Stomach (tissue), 8 donors: ENCODE measurements at regions not wholly inside any gene's neighbourhood (a gene's known extent, or its start where the extent isn't known, plus 50 kb on each side); places are given as distances from the start of the nearest gene placed in this dataset.

ENCODE experiments used
- DNase-seq, 2 donors: peaks; one replicate each; pipeline versions ENCODE4 v3.0.0 to v3.0.0-alpha.2; 2013 to 2019
- H3K27ac ChIP-seq, 5 donors: fragments of 200-600 bp in 4 of 5; sonication (generic) in 4 of 5; one replicate each; pipeline ENCODE4 v1.5.1; 2013 to 2019; ENCODE audit warnings: mild to moderate bottlenecking in 1 of 5, moderate library complexity in 1 of 5
- H3K27me3 ChIP-seq, 3 donors: fragments of 200-600 bp; sonication (generic); one replicate each; pipeline ENCODE4 v1.5.1; 2017 to 2019; ENCODE audit warnings: mixed run types in 1 of 3
- H3K36me3 ChIP-seq, 4 donors: fragments of 200-600 bp; sonication (generic); 1 replicate in 3 of 4; 2 replicates in 1 of 4; pipeline ENCODE4 v1.5.1; 2016 to 2019
- H3K4me1 ChIP-seq, 4 donors: fragments of 200-600 bp; sonication (generic); one replicate each; pipeline ENCODE4 v1.5.1; 2016 to 2019
- H3K4me3 ChIP-seq, 4 donors: fragments of 200-600 bp; sonication (generic) in 3 of 4; one replicate each; pipeline ENCODE4 v1.5.1; 2016 to 2019; ENCODE audit warnings: mild to moderate bottlenecking in 1 of 4
- H3K9me3 ChIP-seq, 4 donors: fragments of 200-600 bp; sonication (generic); one replicate each; pipeline ENCODE4 v1.5.1; 2016 to 2019
- EP300 ChIP-seq: sonication (generic); formaldehyde crosslinking; IDR thresholded peaks from one replicate; pipeline ENCODE4 v1.6.1; 2017; ENCODE audit warnings: antibody characterized with exemption
- POLR2A ChIP-seq, 4 donors: fragments of 450-650 bp; IDR thresholded peaks; one replicate each; pipeline ENCODE4 v1.6.1; 2016; ENCODE audit warnings: antibody characterized with exemption in 4 of 4, control low read depth in 2 of 4, mild to moderate bottlenecking in 1 of 4, moderate library complexity in 1 of 4
- POLR2AphosphoS5 ChIP-seq, 3 donors: sonication (generic); formaldehyde crosslinking; IDR thresholded peaks; one replicate each; pipeline ENCODE4 v1.6.1; 2016; ENCODE audit warnings: antibody characterized with exemption in 3 of 3
- WGBS, 5 donors: extraction: QIAGEN DNeasy Blood & Tissue Kit in 3 of 5; methylation state at CpG; one replicate each; pipeline versions ENCODE4 v1.1.5 to v1.1.7; 2013 to 2018; 5-methylcytosine and 5-hydroxymethylcytosine counted together
- intact Hi-C: fragments of 100-400 bp; cut with DNase I; formaldehyde crosslinking; loops from one replicate; pipeline ENCODE4 v1.15.1; 2023; ENCODE audit warnings: low total_unique reads
- TF ChIP-seq, protein P1 (sequence below), 7 experiments: fragments of 450-650 bp in 4 of 7; fragments of 200-600 bp in 3 of 7; sonication (generic) in 3 of 7; IDR thresholded peaks; one replicate each; pipeline ENCODE4 v1.5.1; 2016 to 2019; ENCODE audit warnings: antibody characterized with exemption in 7 of 7, control low read depth in 2 of 7, mild to moderate bottlenecking in 1 of 7
- donor health status: healthy with polysubstance abuse.
- donor health status: Bipolar disorder and iron deficiency.
- donor health status: healthy.

DNA sequence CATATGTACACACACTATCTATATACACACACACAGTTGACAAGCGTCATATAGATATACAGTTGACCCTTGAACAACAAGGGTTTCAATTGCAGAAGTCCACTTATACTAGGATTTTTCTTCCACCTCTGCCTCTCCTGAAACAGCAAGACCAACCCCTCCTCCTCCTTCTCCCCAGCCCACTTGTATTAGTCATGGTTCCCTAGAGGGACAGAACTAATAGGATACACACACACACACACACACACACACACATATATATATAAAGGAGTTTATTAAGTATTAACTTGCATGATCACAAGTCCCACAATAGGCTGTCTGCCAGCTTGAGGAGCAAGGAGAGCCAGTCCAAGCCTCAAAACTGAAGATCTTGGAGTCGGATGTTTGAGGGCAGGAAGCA, 92.9 kb downstream of the DHCR7 start:
- Histone ChIP-seq H3K4me1 (no peaks in the 10 kb centered on the region), H3K9me3 (no peaks in the 10 kb centered on the region), H3K27ac (no peak overlapping the region), H3K27me3 (peaks cover 0 to 4% (median 0%) of the 10 kb centered on the region in 3 donors), H3K36me3 (no peaks in the 10 kb centered on the region), H3K4me3 (no peak overlapping the region)
- no peak for DNase-seq
- intact Hi-C loops: no loop called here
- no peak for TF ChIP-seq POLR2A (IDR thresholded peaks at IDR 0.05)
- TF ChIP-seq EP300: no peak
- TF ChIP-seq POLR2AphosphoS5 (IDR thresholded peaks at IDR 0.05): no peak
- TF ChIP-seq, protein P1, sequence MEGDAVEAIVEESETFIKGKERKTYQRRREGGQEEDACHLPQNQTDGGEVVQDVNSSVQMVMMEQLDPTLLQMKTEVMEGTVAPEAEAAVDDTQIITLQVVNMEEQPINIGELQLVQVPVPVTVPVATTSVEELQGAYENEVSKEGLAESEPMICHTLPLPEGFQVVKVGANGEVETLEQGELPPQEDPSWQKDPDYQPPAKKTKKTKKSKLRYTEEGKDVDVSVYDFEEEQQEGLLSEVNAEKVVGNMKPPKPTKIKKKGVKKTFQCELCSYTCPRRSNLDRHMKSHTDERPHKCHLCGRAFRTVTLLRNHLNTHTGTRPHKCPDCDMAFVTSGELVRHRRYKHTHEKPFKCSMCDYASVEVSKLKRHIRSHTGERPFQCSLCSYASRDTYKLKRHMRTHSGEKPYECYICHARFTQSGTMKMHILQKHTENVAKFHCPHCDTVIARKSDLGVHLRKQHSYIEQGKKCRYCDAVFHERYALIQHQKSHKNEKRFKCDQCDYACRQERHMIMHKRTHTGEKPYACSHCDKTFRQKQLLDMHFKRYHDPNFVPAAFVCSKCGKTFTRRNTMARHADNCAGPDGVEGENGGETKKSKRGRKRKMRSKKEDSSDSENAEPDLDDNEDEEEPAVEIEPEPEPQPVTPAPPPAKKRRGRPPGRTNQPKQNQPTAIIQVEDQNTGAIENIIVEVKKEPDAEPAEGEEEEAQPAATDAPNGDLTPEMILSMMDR (IDR thresholded peaks at IDR 0.05): no peak
- 61 to 90% (median 77%) methylated on average over 2 of the region's 2 CpGs for WGBS, 5 donors

DNA sequence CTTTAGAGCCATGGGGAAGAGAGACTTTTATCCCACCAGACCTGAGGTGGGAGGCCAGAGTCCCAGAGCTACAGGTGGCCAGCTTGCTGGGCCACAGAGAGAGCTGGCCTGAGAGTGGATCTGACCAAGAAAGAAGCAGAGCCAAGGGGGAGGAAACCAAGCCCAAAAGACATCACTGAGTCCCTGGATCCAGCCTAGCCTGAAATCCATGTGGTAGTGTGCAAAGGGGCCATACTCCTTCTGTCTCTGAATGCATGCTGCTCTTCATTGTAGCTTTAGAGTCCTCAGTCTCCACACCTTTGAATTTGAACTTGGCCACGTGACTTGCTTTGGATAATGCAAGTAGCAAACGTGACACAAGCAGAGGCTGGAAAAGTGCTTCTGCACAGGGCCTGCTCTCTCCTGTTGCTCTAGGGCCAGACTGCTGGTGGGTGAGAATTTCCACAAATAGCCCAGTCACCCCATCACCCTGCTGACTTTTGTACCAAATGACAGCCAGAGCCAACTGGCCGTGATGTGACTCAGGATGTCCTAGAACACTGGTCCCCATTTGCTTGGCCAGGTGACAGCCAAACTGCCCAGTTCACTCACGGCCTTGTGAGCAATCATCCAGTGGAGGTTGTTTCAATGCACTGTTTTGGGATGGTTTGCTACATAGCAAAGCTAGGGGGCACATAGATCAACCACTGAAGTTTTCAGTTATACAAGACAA, 93.6 kb downstream of the DHCR7 start:
- WGBS, 5 donors: 82 to 91% (median 85%) methylated on average over 4 of the region's 4 CpGs
- Histone ChIP-seq H3K4me3 (no peak overlapping the region), H3K27me3 (peaks cover 0 to 8% (median 0%) of the 10 kb centered on the region in 3 donors), H3K4me1 (no peaks in the 10 kb centered on the region), H3K27ac (no peak overlapping the region), H3K36me3 (no peaks in the 10 kb centered on the region), H3K9me3 (no peaks in the 10 kb centered on the region)
- no peak for DNase-seq
- no peak for TF ChIP-seq POLR2A (IDR thresholded peaks at IDR 0.05)
- TF ChIP-seq, protein P1 (IDR thresholded peaks at IDR 0.05): no peak
- no peak for TF ChIP-seq EP300
- TF ChIP-seq POLR2AphosphoS5 (IDR thresholded peaks at IDR 0.05): no peak
- intact Hi-C loops: no loop called here

DNA sequence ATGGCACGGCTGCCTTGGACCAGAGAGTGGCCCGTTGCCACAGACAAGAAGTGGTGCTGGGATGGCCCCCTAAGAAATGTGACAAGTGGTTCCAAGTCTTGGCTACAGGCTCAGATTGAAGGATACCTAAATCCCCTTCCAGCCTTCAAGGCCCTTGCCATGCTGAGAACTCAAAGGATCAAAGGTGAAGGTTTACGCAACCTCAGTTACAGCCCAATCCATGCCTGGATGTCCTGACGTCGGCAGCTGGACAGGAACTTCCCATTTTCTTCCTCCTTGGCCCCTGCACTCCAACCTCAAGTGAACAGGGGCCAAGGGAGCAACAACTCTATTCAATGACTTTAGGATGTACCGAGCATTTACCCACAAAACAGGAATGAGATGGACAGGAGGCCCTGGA, 95.4 kb downstream of the DHCR7 start:
- Histone ChIP-seq H3K4me3 (no peak overlapping the region), H3K27me3 (peaks cover 0 to 15% (median 0%) of the 10 kb centered on the region in 3 donors), H3K27ac (no peak overlapping the region), H3K9me3 (no peaks in the 10 kb centered on the region), H3K36me3 (no peaks in the 10 kb centered on the region), H3K4me1 (no peaks in the 10 kb centered on the region)
- DNase-seq: no peak
- intact Hi-C loops: no loop called here
- TF ChIP-seq POLR2A (IDR thresholded peaks at IDR 0.05) (no peak), EP300 (no peak), POLR2AphosphoS5 (IDR thresholded peaks at IDR 0.05) (no peak)
- TF ChIP-seq, protein P1 (IDR thresholded peaks at IDR 0.05): no peak
- 77 to 88% (median 86%) methylated on average over 6 of the region's 6 CpGs for WGBS, 5 donors

DNA sequence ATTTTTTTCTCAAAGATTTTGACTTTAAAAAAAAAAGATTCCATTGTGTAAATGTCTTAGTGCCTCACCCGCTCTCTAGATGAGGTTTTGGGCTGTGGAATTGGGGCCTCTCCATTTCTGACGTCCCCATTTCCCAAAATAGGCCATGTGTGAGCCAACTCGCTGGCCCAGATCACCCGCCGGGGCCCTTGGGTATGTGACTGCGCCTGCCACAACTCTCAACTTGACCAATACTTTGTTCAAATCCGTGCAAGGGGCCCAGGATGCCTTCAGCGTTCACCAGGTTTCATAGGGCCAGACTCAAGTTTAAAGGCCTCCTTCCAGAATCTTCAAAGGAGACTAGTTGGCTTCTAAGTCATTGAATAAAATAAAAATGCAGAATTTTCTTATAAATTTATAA, 96.0 kb downstream of the DHCR7 start:
- TF ChIP-seq POLR2AphosphoS5 (IDR thresholded peaks at IDR 0.05): no peak
- no peaks in the 10 kb centered on the region for H3K9me3 ChIP-seq
- DNase-seq: no peak
- peaks cover 0 to 15% (median 0%) of the 10 kb centered on the region in 3 donors for H3K27me3 ChIP-seq
- intact Hi-C loops: no loop called here
- no peaks in the 10 kb centered on the region for H3K36me3 ChIP-seq
- H3K4me3 ChIP-seq: no peak overlapping the region
- no peak overlapping the region for H3K27ac ChIP-seq
- 78 to 91% (median 87%) methylated on average over 8 of the region's 8 CpGs for WGBS, 5 donors
- no peaks in the 10 kb centered on the region for H3K4me1 ChIP-seq

DNA sequence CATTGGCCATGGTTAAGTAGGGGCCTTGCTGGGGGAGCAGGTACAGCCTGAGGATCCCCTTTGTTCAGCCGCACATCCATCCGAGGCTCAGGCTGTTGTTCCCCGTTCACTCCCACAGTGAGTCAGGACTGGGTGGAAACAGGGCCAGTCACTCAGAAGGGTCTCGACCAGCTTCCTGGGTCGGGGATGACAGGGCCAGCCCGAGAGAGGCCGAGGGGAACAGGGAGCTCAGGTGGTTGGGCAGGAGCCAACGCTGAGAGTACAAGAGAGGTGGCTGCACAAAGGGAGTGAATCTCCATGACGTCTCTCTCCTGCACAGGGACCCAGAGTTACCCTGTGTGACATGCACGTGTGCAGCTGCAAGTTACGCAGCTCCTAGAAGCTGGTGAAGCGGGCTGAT, 97.2 kb upstream of the SHANK2 start:
- Histone ChIP-seq H3K9me3 (no peaks in the 10 kb centered on the region), H3K36me3 (no peaks in the 10 kb centered on the region), H3K4me1 (no peaks in the 10 kb centered on the region), H3K27ac (no peak overlapping the region), H3K27me3 (peaks cover 0 to 19% (median 0%) of the 10 kb centered on the region in 3 donors), H3K4me3 (no peak overlapping the region)
- DNase-seq: no peak
- 58 to 69% (median 67%) methylated on average over 12 of the region's 12 CpGs for WGBS, 5 donors
- intact Hi-C loops: no loop called here
- TF ChIP-seq, protein P1 (IDR thresholded peaks at IDR 0.05): no peak
- TF ChIP-seq POLR2A (IDR thresholded peaks at IDR 0.05): no peak
- TF ChIP-seq EP300: no peak
- TF ChIP-seq POLR2AphosphoS5 (IDR thresholded peaks at IDR 0.05): no peak
